ENCODE measurements at regions not wholly inside any gene's neighbourhood (a gene's known extent, or its start where the extent isn't known, plus 50 kb on each side); places are given as distances from the start of the nearest gene placed in this dataset.

DNA sequence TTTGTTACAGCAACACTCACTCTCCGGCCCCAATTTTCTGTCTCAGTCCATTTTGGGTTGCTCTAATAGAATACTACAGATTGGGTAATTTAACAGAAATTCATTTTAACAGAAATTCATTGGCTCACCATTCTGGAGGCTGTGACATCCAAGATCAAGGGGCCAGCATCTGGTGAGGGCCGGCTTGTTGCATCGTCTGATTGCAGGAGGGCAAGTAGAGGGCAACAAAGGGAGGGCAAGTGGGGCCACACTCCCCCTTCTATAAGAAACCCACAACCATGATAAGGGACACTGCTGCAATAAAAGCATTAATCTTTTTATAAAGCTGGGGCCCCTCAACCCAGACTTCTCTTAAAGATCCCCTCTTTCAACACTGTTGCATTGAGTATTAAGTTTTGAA is 260.1 kb upstream of the TMPRSS15 start:
- no peak overlapping the region for H3K4me3 ChIP-seq (ENCODE audit: control insufficient read depth, low read depth, low read length)
- no peak for TF ChIP-seq CTCF (IDR thresholded peaks at IDR 0.05; ENCODE audit: control insufficient read depth, insufficient read depth, low read depth, low read length, missing control alignments)
- no peak for DNase-seq (ENCODE audit: low read depth)

DNA sequence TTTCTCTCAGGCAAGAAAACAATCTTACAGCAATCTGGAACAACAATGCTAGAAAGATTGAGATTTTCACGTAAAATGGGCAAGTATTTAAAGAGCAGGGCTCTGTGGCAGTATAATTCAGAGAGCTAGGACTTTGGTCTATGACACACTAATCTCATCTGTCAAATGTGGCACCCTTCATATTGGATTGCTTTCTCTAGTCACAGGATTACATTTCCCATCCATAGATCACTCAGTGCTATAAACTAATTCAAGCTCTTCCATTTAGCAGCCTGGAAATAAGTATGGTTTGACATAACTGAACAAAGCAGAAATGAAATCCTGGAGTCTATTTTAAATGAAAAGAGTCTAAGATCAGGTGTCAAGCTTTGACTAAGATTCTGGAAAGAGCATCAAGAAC is 263.1 kb upstream of the TMPRSS15 start:
- DNase-seq (ENCODE audit: low read depth), result no peak

GRCh38 chr21:18673789-18674188 is 270.2 kb upstream of the TMPRSS15 start:
- no peak for DNase-seq (ENCODE audit: low read depth)
- no peak overlapping the region for H3K4me3 ChIP-seq (ENCODE audit: control insufficient read depth, low read depth, low read length)
- TF ChIP-seq CTCF (IDR thresholded peaks at IDR 0.05; ENCODE audit: control insufficient read depth, insufficient read depth, low read depth, low read length, missing control alignments), result no peak

More for the DNA sequence above, 263.1 kb upstream of the TMPRSS15 start:
- TF ChIP-seq CTCF (IDR thresholded peaks at IDR 0.05; ENCODE audit: control insufficient read depth, insufficient read depth, low read depth, low read length, missing control alignments), result no peak
- H3K4me3 ChIP-seq (ENCODE audit: control insufficient read depth, low read depth, low read length), result no peak overlapping the region

- H3K4me3 ChIP-seq (ENCODE audit: control insufficient read depth, low read depth, low read length), result no peak overlapping the region
- no peak for DNase-seq (ENCODE audit: low read depth)
- no peak for TF ChIP-seq CTCF (IDR thresholded peaks at IDR 0.05; ENCODE audit: control insufficient read depth, insufficient read depth, low read depth, low read length, missing control alignments)
Measured at GRCh38 chr21:18677632-18678031, 274.0 kb upstream of the TMPRSS15 start.

- H3K4me3 ChIP-seq (ENCODE audit: control insufficient read depth, low read depth, low read length), result no peak overlapping the region
- TF ChIP-seq CTCF (IDR thresholded peaks at IDR 0.05; ENCODE audit: control insufficient read depth, insufficient read depth, low read depth, low read length, missing control alignments), result no peak
- DNase-seq (ENCODE audit: low read depth), result no peak
Measured at GRCh38 chr21:18705971-18706370, 302.4 kb upstream of the TMPRSS15 start.

DNA sequence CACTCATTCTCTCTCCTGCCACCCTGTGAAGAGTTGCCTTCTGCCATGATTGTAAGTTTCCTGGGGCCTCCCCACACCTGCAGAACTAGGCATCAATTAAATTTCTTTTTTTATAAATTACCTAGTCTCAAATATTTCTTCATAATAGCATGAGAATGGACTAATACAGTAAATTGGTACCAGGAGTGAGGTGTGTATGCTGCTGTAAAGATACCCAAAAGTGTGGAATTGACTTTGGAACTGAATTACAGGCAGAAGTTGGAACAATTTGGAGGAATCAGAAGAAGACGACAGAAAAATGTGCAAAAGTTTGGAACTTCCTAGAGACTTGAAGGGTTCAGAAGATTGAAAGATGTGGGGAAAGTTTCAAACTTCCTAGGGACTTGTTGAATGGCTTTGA is 308.1 kb upstream of the TMPRSS15 start:
- TF ChIP-seq CTCF (IDR thresholded peaks at IDR 0.05; ENCODE audit: control insufficient read depth, insufficient read depth, low read depth, low read length, missing control alignments), result no peak
- no peak for DNase-seq (ENCODE audit: low read depth)
- no peak overlapping the region for H3K4me3 ChIP-seq (ENCODE audit: control insufficient read depth, low read depth, low read length)

GRCh38 chr21:18715606-18716005 is 312.0 kb upstream of the TMPRSS15 start:
- no peak for DNase-seq (ENCODE audit: low read depth)
- no peak for TF ChIP-seq CTCF (IDR thresholded peaks at IDR 0.05; ENCODE audit: control insufficient read depth, insufficient read depth, low read depth, low read length, missing control alignments)
- H3K4me3 ChIP-seq (ENCODE audit: control insufficient read depth, low read depth, low read length), result no peak overlapping the region
